IMR-90 (cell line): ENCODE measurements at regions not wholly inside any gene's neighbourhood (a gene's known extent, or its start where the extent isn't known, plus 50 kb on each side); places are given as distances from the start of the nearest gene placed in this dataset.

Source experiments
- ATAC-seq: fragments of 200-7000 bp; cut with Tn5 transposase; 2 replicates; pipeline ENCODE4 v1.9.1; 2020; ENCODE audit warnings: low read depth, mild to moderate bottlenecking, moderate library complexity
- BruUV-seq: library from RNA; stranded (reverse); fragments of 400-500 nt; replicated peaks from 2 replicates; lab custom pipeline; 2021; lab: Mats Ljungman, UMichigan
- CTCF ChIA-PET: fragments of 300-600 bp; formaldehyde crosslinking; extraction: SDS; loops from one replicate; lab custom pipeline; 2021; ENCODE audit warnings: antibody characterized with exemption; lab: Yijun Ruan, JAX
- POLR2A ChIA-PET: fragments of 300-600 bp; sonication (Branson Sonifier 250); formaldehyde crosslinking; loops from one replicate; lab custom pipeline; 2022; ENCODE audit warnings: antibody characterized with exemption; ENCODE audit not compliant: unreplicated experiment; lab: Charles Lee
- DNase-seq: peaks from one replicate; pipeline ENCODE4 v3.0.0; 2013
- H2AFZ ChIP-seq: replicated peaks from 2 replicates; pipeline ENCODE3; 2013; ENCODE audit warnings: low read length, mild to moderate bottlenecking; ENCODE audit not compliant: poor library complexity
- H2AK5ac ChIP-seq: 2 replicates; pipeline ENCODE4 v1.6.1; 2013; ENCODE audit warnings: low read depth, low read length, inconsistent platforms
- H2AK9ac ChIP-seq: replicated peaks from 2 replicates; pipeline ENCODE3; 2013; ENCODE audit warnings: mild to moderate bottlenecking, low read depth, low read length, moderate library complexity; ENCODE audit not compliant: poor library complexity
- H2BK120ac ChIP-seq: 2 replicates; pipeline ENCODE4 v1.6.1; 2013; ENCODE audit warnings: low read depth, low read length, inconsistent platforms
- H2BK15ac ChIP-seq: 3 replicates; pipeline ENCODE4 v1.6.1; 2013; ENCODE audit warnings: low read depth, low read length, inconsistent platforms
- H2BK20ac ChIP-seq: 2 replicates; pipeline ENCODE4 v1.6.1; 2013; ENCODE audit warnings: low read depth, mild to moderate bottlenecking, inconsistent platforms, low read length, moderate library complexity
- H2BK5ac ChIP-seq: 2 replicates; pipeline ENCODE4 v1.6.1; 2013; ENCODE audit warnings: mild to moderate bottlenecking, low read depth, low read length, inconsistent platforms; ENCODE audit not compliant: poor library complexity, severe bottlenecking
- H3K14ac ChIP-seq: replicated peaks from 2 replicates; pipeline ENCODE4 v1.6.1; 2013; ENCODE audit warnings: low read depth, low read length, inconsistent platforms
- H3K18ac ChIP-seq: 2 replicates; pipeline ENCODE4 v1.6.1; 2013; ENCODE audit warnings: low read depth, low read length, control low read depth
- H3K23ac ChIP-seq: 2 replicates; pipeline ENCODE4 v1.6.1; 2013; ENCODE audit warnings: low read depth, low read length, inconsistent platforms
- H3K27ac ChIP-seq: 2 replicates; pipeline ENCODE4 v1.5.1; 2013; ENCODE audit warnings: mild to moderate bottlenecking, control low read depth, low read length; ENCODE audit not compliant: insufficient read depth
- H3K27me3 ChIP-seq: 2 replicates; pipeline ENCODE4 v1.6.1; 2013; ENCODE audit warnings: low read length; ENCODE audit not compliant: control insufficient read depth, insufficient read depth
- H3K36me3 ChIP-seq: 2 replicates; pipeline ENCODE4 v1.6.1; 2013; ENCODE audit warnings: low read length, mixed read lengths; ENCODE audit not compliant: control insufficient read depth, insufficient read depth
- H3K4ac ChIP-seq: 2 replicates; pipeline ENCODE4 v1.6.1; 2013; ENCODE audit warnings: low read depth, low read length, inconsistent platforms
- H3K4me1 ChIP-seq: 2 replicates; pipeline ENCODE4 v1.6.1; 2013; ENCODE audit warnings: low read length, mixed read lengths; ENCODE audit not compliant: control insufficient read depth, insufficient read depth
- H3K4me2 ChIP-seq: 2 replicates; pipeline ENCODE4 v1.6.1; 2013; ENCODE audit warnings: low read depth, mild to moderate bottlenecking, control low read depth, low read length, moderate library complexity
- H3K4me3 ChIP-seq: 2 replicates; pipeline ENCODE4 v1.5.1; 2013; ENCODE audit warnings: low read depth, mild to moderate bottlenecking, control low read depth, low read length, moderate library complexity; ENCODE audit not compliant: insufficient read depth
- H3K56ac ChIP-seq: 2 replicates; pipeline ENCODE4 v1.6.1; 2013; ENCODE audit warnings: low read length, inconsistent platforms; ENCODE audit not compliant: insufficient read depth; ENCODE audit errors: extremely low read depth
- H3K79me1 ChIP-seq, 2 experiments: 2 replicates each; pipeline ENCODE4 v1.6.1; 2013; ENCODE audit warnings: low read length in 2 of 2, inconsistent platforms in 1 of 2, low read depth in 1 of 2
- H3K9ac ChIP-seq: 2 replicates; pipeline ENCODE4 v1.6.1; 2013; ENCODE audit warnings: low read depth, low read length, control low read depth
- H3K9me1 ChIP-seq: 2 replicates; pipeline ENCODE4 v1.6.1; 2013; ENCODE audit warnings: low read length, inconsistent platforms; ENCODE audit not compliant: insufficient read depth
- H3K9me3 ChIP-seq: 2 replicates; pipeline ENCODE4 v1.6.1; 2013; ENCODE audit warnings: low read length; ENCODE audit not compliant: control insufficient read depth, insufficient read depth
- H4K20me1 ChIP-seq: 2 replicates; pipeline ENCODE4 v1.6.1; 2013; ENCODE audit warnings: low read length, inconsistent platforms; ENCODE audit not compliant: insufficient read depth
- H4K5ac ChIP-seq: 2 replicates; pipeline ENCODE4 v1.6.1; 2013; ENCODE audit warnings: mild to moderate bottlenecking, low read depth, low read length, control low read depth
- H4K8ac ChIP-seq, 2 experiments: 2 replicates each; pipeline ENCODE4 v1.6.1; 2013; ENCODE audit warnings: low read depth in 2 of 2, low read length in 2 of 2, control low read depth in 1 of 2, inconsistent platforms in 1 of 2
- H4K91ac ChIP-seq: 2 replicates; pipeline ENCODE4 v1.6.1; 2013; ENCODE audit warnings: low read depth, low read length, inconsistent platforms; ENCODE audit not compliant: insufficient read depth
- BHLHE40 ChIP-seq: fragments of 150-350 bp; IDR thresholded peaks from 2 replicates; pipeline ENCODE4 v1.6.1; 2016; ENCODE audit warnings: mild to moderate bottlenecking, low read depth, low read length
- CEBPB ChIP-seq: IDR thresholded peaks from 2 replicates; pipeline ENCODE4 v1.6.1; 2012; ENCODE audit warnings: low read depth, low read length, improper control_type of control experiment
- CHD1 ChIP-seq: IDR thresholded peaks from 2 replicates; pipeline ENCODE4 v1.6.1; 2012; ENCODE audit warnings: low read depth, low read length, improper control_type of control experiment
- CTCF ChIP-seq: conservative IDR thresholded peaks from 2 replicates; pipeline ENCODE4 v1.5.1; 2012; ENCODE audit warnings: mild to moderate bottlenecking, low read depth, low read length, improper control_type of control experiment
- ELK1 ChIP-seq: fragments of 150-350 bp; IDR thresholded peaks from 2 replicates; pipeline ENCODE4 v1.6.1; 2016; ENCODE audit warnings: low read depth, mild to moderate bottlenecking, low read length, moderate library complexity, borderline replicate concordance
- FOS ChIP-seq: fragments of 150-350 bp; IDR thresholded peaks from 2 replicates; pipeline ENCODE4 v1.6.1; 2016; ENCODE audit warnings: low read depth, low read length
- MAFK ChIP-seq: IDR thresholded peaks from 2 replicates; pipeline ENCODE4 v1.6.1; 2012; ENCODE audit warnings: low read depth, low read length, improper control_type of control experiment
- MAZ ChIP-seq: IDR thresholded peaks from 2 replicates; pipeline ENCODE4 v1.6.1; 2012; ENCODE audit warnings: low read depth, mild to moderate bottlenecking, low read length, improper control_type of control experiment, moderate library complexity, borderline replicate concordance
- MXI1 ChIP-seq: IDR thresholded peaks from 2 replicates; pipeline ENCODE4 v1.6.1; 2012; ENCODE audit warnings: low read depth, mild to moderate bottlenecking, low read length, moderate library complexity, borderline replicate concordance
- NFE2L2 ChIP-seq: fragments of 150-350 bp; IDR thresholded peaks from 2 replicates; pipeline ENCODE4 v1.6.1; 2016; ENCODE audit warnings: low read depth, mild to moderate bottlenecking, low read length
- POLR2A ChIP-seq: IDR thresholded peaks from 2 replicates; pipeline ENCODE4 v1.6.1; 2012; ENCODE audit warnings: mild to moderate bottlenecking, low read depth, low read length
- RAD21 ChIP-seq: IDR thresholded peaks from 2 replicates; pipeline ENCODE4 v1.6.1; 2012; ENCODE audit warnings: low read length, improper control_type of control experiment
- RCOR1 ChIP-seq: IDR thresholded peaks from 2 replicates; pipeline ENCODE4 v1.6.1; 2012; ENCODE audit warnings: mild to moderate bottlenecking, low read length, improper control_type of control experiment; ENCODE audit not compliant: insufficient replicate concordance
- RFX5 ChIP-seq: IDR thresholded peaks from 2 replicates; pipeline ENCODE4 v1.8.0; 2012; ENCODE audit warnings: low read depth, mild to moderate bottlenecking, low read length, moderate library complexity
- SMC3 ChIP-seq: fragments of 150-350 bp; IDR thresholded peaks from 2 replicates; pipeline ENCODE4 v1.6.1; 2016; ENCODE audit warnings: low read depth, mild to moderate bottlenecking, antibody characterized with exemption, low read length, moderate library complexity
- USF2 ChIP-seq: fragments of 150-350 bp; IDR thresholded peaks from 2 replicates; pipeline ENCODE4 v1.6.1; 2017; ENCODE audit warnings: mild to moderate bottlenecking, antibody characterized with exemption, low read length, low read depth
- WGBS, 2 experiments: methylation state at CpG; one replicate each; pipeline versions ENCODE4 v1.1.5 to v1.1.7; 2013; ENCODE audit warnings: missing lambda C conversion rate in 2 of 2; ENCODE audit not compliant: insufficient read length in 1 of 2; ENCODE audit errors: extremely low coverage in 2 of 2; 5-methylcytosine and 5-hydroxymethylcytosine counted together
- dilution Hi-C: fragments of 300-500 bp; cut with HindIII; formaldehyde crosslinking; loops from one replicate; pipeline ENCODE4 v1.14.3; 2018; ENCODE audit warnings: low sequenced_read_pairs; ENCODE audit not compliant: unreplicated experiment
- in situ Hi-C: fragments of 300-500 bp; cut with MboI; formaldehyde crosslinking; loops from 3 replicates; pipeline ENCODE4 v1.14.3; 2019; ENCODE audit warnings: low sequenced_read_pairs, inconsistent platforms, mixed read lengths
- intact Hi-C: fragments of 100-400 bp; cut with micrococcal nuclease; formaldehyde crosslinking; loops from 2 replicates; pipeline ENCODE4 v1.10.0; 2022

- TF ChIP-seq BHLHE40 (no peak), CEBPB (no peak), NFE2L2 (no peak), FOS (no peak), RFX5 (no peak), MAZ (no peak), CTCF (no peak), SMC3 (no peak), USF2 (no peak), RAD21 (no peak), POLR2A (no peak), MAFK (no peak), ELK1 (no peak), RCOR1 (no peak), MXI1 (no peak), CHD1 (no peak)
Measured at GRCh38 chr5:8769631-8770030, 776.2 kb downstream of the SEMA5A start.

More at GRCh38 chr5:8769631-8770030, 776.2 kb downstream of the SEMA5A start:
- WGBS, 2 experiments = no CpG with 5 or more reads among the region's 3 CpGs
- H2AK5ac ChIP-seq = no peak overlapping the region
- in situ Hi-C loops = loop anchor here (25.0 kb wide), 1 partner anchor 768 kb away; the partner anchor contains the start of gene SEMA5A
- no peaks in the 10 kb centered on the region for H3K9me1 ChIP-seq
- H3K36me3 ChIP-seq = no peaks in the 10 kb centered on the region
- H4K8ac ChIP-seq = no peak overlapping the region
- no peak overlapping the region; the same call in 1 of the 2 replicates for H3K23ac ChIP-seq
- H2BK5ac ChIP-seq = no peak overlapping the region
- intact Hi-C loops = loop anchor here (5.0 kb wide), 1 partner anchor 58 kb away; no protein-coding TSS in a partner anchor
- ATAC-seq (no peak), DNase-seq (no peak)
- no peaks in the 10 kb centered on the region for H3K79me1 ChIP-seq
- dilution Hi-C loops = no loop called here
- no peak overlapping the region for H3K56ac ChIP-seq
- ChIA-PET POLR2A (no interaction called here), CTCF (no interaction called here)
- H3K4me2 ChIP-seq = no peak overlapping the region
- H3K9me3 ChIP-seq = no peaks in the 10 kb centered on the region
- H3K4me1 ChIP-seq = no peaks in the 10 kb centered on the region; the same call in 1 of the 2 replicates
- no peaks in the 10 kb centered on the region for H3K27me3 ChIP-seq
- H3K14ac ChIP-seq = no peak overlapping the region; the same call in 1 of the 2 replicates
- BruUV-seq = no TSS peak
- H3K18ac ChIP-seq = no peak overlapping the region
- no peak overlapping the region for H3K27ac ChIP-seq
- no peaks in the 10 kb centered on the region for H4K20me1 ChIP-seq
- H4K5ac ChIP-seq = no peak overlapping the region
- no peak overlapping the region for H3K4ac ChIP-seq
- no peak overlapping the region for H3K9ac ChIP-seq
- H2BK20ac ChIP-seq = no peak overlapping the region
- no peak overlapping the region for H2AK9ac ChIP-seq
- no peak overlapping the region for H2AFZ ChIP-seq
- H3K4me3 ChIP-seq = no peak overlapping the region
- H4K91ac ChIP-seq = no peak overlapping the region
- no peak overlapping the region for H2BK15ac ChIP-seq
- H2BK120ac ChIP-seq = no peak overlapping the region
